SK-N-SH (cell line): ENCODE measurements at regions not wholly inside any gene's neighbourhood (a gene's known extent, or its start where the extent isn't known, plus 50 kb on each side); places are given as distances from the start of the nearest gene placed in this dataset.

Experiments used
- CTCF ChIA-PET: fragments of 300-600, 350-600 bp; formaldehyde crosslinking; extraction: SDS; loops from one replicate; lab custom pipeline; 2021; lab: Yijun Ruan, JAX
- POLR2A ChIA-PET: fragments of 350-600 bp; sonication (Branson Sonifier 250); formaldehyde crosslinking; extraction: SDS; loops from one replicate; lab custom pipeline; 2020; ENCODE audit warnings: antibody characterized with exemption, inconsistent platforms; lab: Yijun Ruan, JAX
- DNase-seq: peaks from one replicate; pipeline ENCODE4 v3.0.0; 2012
- H2AFZ ChIP-seq: fragments of 200-600 bp; sonication (generic); 2 replicates; pipeline ENCODE4 v1.8.1; 2016; ENCODE audit warnings: antibody characterized with exemption, mild to moderate bottlenecking, low read depth
- H3F3A ChIP-seq: fragments of 200-600 bp; sonication (generic); replicated peaks from 2 replicates; pipeline ENCODE3; 2016; ENCODE audit warnings: antibody characterized with exemption, mild to moderate bottlenecking; ENCODE audit not compliant: insufficient read depth
- H3K27ac ChIP-seq, 2 experiments: fragments of 200-500 bp in 1 of 2; fragments of 200-600 bp in 1 of 2; sonication (Bioruptor generic) in 1 of 2; sonication (generic), shearing (Covaris generic) in 1 of 2; 2 replicates each; pipeline versions ENCODE4 v1.5.1 to v1.6.1; 2014 to 2016; ENCODE audit warnings: low read depth in 2 of 2, inconsistent platforms in 1 of 2, low read length in 1 of 2, mild to moderate bottlenecking in 1 of 2, mixed read lengths in 1 of 2
- H3K27me3 ChIP-seq: fragments of 200-600 bp; sonication (generic), shearing (Covaris generic); 2 replicates; pipeline ENCODE4 v1.6.1; 2016; ENCODE audit warnings: mixed run types; ENCODE audit not compliant: insufficient read depth
- H3K36me3 ChIP-seq, 2 experiments: fragments of 200-500 bp in 1 of 2; fragments of 200-600 bp in 1 of 2; sonication (Bioruptor generic) in 1 of 2; sonication (generic) in 1 of 2; replicated peaks in 1 of 2; 2 replicates each; pipeline versions ENCODE3 to v1.5.1; 2014 to 2016; ENCODE audit warnings: low read length in 1 of 2, mild to moderate bottlenecking in 1 of 2; ENCODE audit not compliant: insufficient read depth in 2 of 2, control insufficient read depth in 1 of 2
- H3K4me1 ChIP-seq, 2 experiments: fragments of 200-500 bp in 1 of 2; fragments of 200-600 bp in 1 of 2; sonication (Bioruptor generic) in 1 of 2; sonication (generic), shearing (Covaris generic) in 1 of 2; 2 replicates each; pipeline versions ENCODE4 v1.5.1 to v1.6.1; 2014 to 2016; ENCODE audit warnings: low read depth in 1 of 2, low read length in 1 of 2, mixed run types in 1 of 2; ENCODE audit not compliant: insufficient read depth in 2 of 2, control insufficient read depth in 1 of 2
- H3K4me2 ChIP-seq: fragments of 200-600 bp; sonication (generic), shearing (Covaris generic); 2 replicates; pipeline ENCODE4 v1.6.1; 2017; ENCODE audit warnings: mixed run types
- H3K4me3 ChIP-seq, 2 experiments: fragments of 200-500 bp in 1 of 2; fragments of 200-600 bp in 1 of 2; sonication (Bioruptor generic) in 1 of 2; sonication (generic), shearing (Covaris generic) in 1 of 2; 2 replicates each; pipeline versions ENCODE4 v1.5.1 to v1.8.1; 2014 to 2016; ENCODE audit warnings: low read depth in 2 of 2, inconsistent platforms in 1 of 2, low read length in 1 of 2, mild to moderate bottlenecking in 1 of 2, mixed read lengths in 1 of 2, moderate library complexity in 1 of 2
- H3K79me2 ChIP-seq: fragments of 200-600 bp; sonication (generic); 2 replicates; pipeline ENCODE4 v1.8.1; 2017; ENCODE audit warnings: mild to moderate bottlenecking; ENCODE audit not compliant: insufficient read depth
- H3K9ac ChIP-seq: fragments of 200-600 bp; sonication (generic); 2 replicates; pipeline ENCODE4 v1.6.1; 2017; ENCODE audit warnings: mixed run types
- H3K9me2 ChIP-seq: fragments of 200-600 bp; sonication (generic); 2 replicates; pipeline ENCODE4 v1.6.1; 2017; ENCODE audit warnings: mixed run types
- H3K9me3 ChIP-seq: fragments of 200-600 bp; sonication (generic); 2 replicates; pipeline ENCODE4 v1.6.1; 2017; ENCODE audit warnings: mixed run types, mild to moderate bottlenecking, moderate library complexity
- H4K20me1 ChIP-seq: fragments of 200-600 bp; sonication (generic); 2 replicates; pipeline ENCODE4 v1.6.1; 2017; ENCODE audit warnings: mild to moderate bottlenecking, mixed run types; ENCODE audit not compliant: insufficient read depth
- CHD2 ChIP-seq: fragments of 150-350 bp; IDR thresholded peaks from 2 replicates; pipeline ENCODE4 v1.6.1; 2018; ENCODE audit warnings: low read length; ENCODE audit not compliant: partially characterized antibody
- EZH2phosphoT487 ChIP-seq: fragments of 200-600 bp; sonication (generic); IDR thresholded peaks from 2 replicates; pipeline ENCODE4 v1.6.1; 2017; ENCODE audit warnings: low read depth, mixed run types, mild to moderate bottlenecking, antibody characterized with exemption, moderate library complexity, borderline replicate concordance
- FOSL2 ChIP-seq: IDR thresholded peaks from 2 replicates; pipeline ENCODE4 v1.4.0; 2012; ENCODE audit warnings: low read depth, mild to moderate bottlenecking, moderate library complexity, borderline replicate concordance
- FOXM1 ChIP-seq: IDR thresholded peaks from 2 replicates; pipeline ENCODE4 v1.4.0; 2012; ENCODE audit warnings: low read depth, mild to moderate bottlenecking
- GABPA ChIP-seq: IDR thresholded peaks from 2 replicates; pipeline ENCODE4 v1.4.0; 2012; ENCODE audit warnings: low read depth, mild to moderate bottlenecking
- GATA2 ChIP-seq: sonication (generic); formaldehyde crosslinking; IDR thresholded peaks from 2 replicates; pipeline ENCODE4 v1.5.0; 2020; ENCODE audit warnings: mild to moderate bottlenecking, missing genetic modification reagents
- JUND ChIP-seq: IDR thresholded peaks from 2 replicates; pipeline ENCODE4 v1.4.0; 2012
- MXI1 ChIP-seq: IDR thresholded peaks from 2 replicates; pipeline ENCODE4 v1.6.1; 2012; ENCODE audit warnings: mild to moderate bottlenecking, low read depth, low read length, improper control_type of control experiment
- RAD21 ChIP-seq: IDR thresholded peaks from 2 replicates; pipeline ENCODE4 v1.6.1; 2012; ENCODE audit warnings: mild to moderate bottlenecking, low read length
- RCOR1 ChIP-seq: fragments of 150-350 bp; IDR thresholded peaks from 2 replicates; pipeline ENCODE4 v1.6.1; 2017; ENCODE audit warnings: antibody characterized with exemption, low read length
- RFX5 ChIP-seq: IDR thresholded peaks from 2 replicates; pipeline ENCODE4 v1.6.1; 2012; ENCODE audit warnings: mild to moderate bottlenecking, improper control_type of control experiment, low read length
- RXRA ChIP-seq: IDR thresholded peaks from 2 replicates; pipeline ENCODE4 v1.4.0; 2012; ENCODE audit warnings: low read depth, mild to moderate bottlenecking, borderline replicate concordance
- TAF1 ChIP-seq: IDR thresholded peaks from 2 replicates; pipeline ENCODE4 v1.6.1; 2012; ENCODE audit warnings: low read depth, mild to moderate bottlenecking, low read length, moderate library complexity, borderline replicate concordance
- TEAD4 ChIP-seq: IDR thresholded peaks from 2 replicates; pipeline ENCODE4 v1.4.0; 2012; ENCODE audit warnings: mild to moderate bottlenecking, borderline replicate concordance; ENCODE audit not compliant: insufficient read depth
- USF1 ChIP-seq: IDR thresholded peaks from 2 replicates; pipeline ENCODE4 v1.4.0; 2012; ENCODE audit warnings: low read depth, borderline replicate concordance
- ZBTB33 ChIP-seq: IDR thresholded peaks from 2 replicates; pipeline ENCODE4 v1.4.0; 2012; ENCODE audit warnings: low read depth, borderline replicate concordance
- WGBS: methylation state at CpG from one replicate; pipeline ENCODE4 v1.1.6; 2017; ENCODE audit warnings: low lambda C conversion rate; 5-methylcytosine and 5-hydroxymethylcytosine counted together
- TF ChIP-seq, protein P1 (sequence below): IDR thresholded peaks from 2 replicates; pipeline ENCODE4 v1.6.1; 2012; ENCODE audit warnings: mild to moderate bottlenecking, low read depth, low read length, moderate library complexity
- TF ChIP-seq, protein P2 (sequence below): fragments of 150-350 bp; IDR thresholded peaks from 2 replicates; pipeline ENCODE4 v1.6.1; 2016; ENCODE audit warnings: mild to moderate bottlenecking, low read depth, low read length
- TF ChIP-seq, protein P3 (sequence below): fragments of 200-600 bp; sonication (generic); IDR thresholded peaks from 2 replicates; pipeline ENCODE4 v1.6.1; 2017; ENCODE audit warnings: antibody characterized with exemption, mild to moderate bottlenecking, moderate library complexity
- TF ChIP-seq, protein P4 (sequence below): IDR thresholded peaks from 2 replicates; pipeline ENCODE4 v1.4.0; 2012; ENCODE audit warnings: low read depth

DNA sequence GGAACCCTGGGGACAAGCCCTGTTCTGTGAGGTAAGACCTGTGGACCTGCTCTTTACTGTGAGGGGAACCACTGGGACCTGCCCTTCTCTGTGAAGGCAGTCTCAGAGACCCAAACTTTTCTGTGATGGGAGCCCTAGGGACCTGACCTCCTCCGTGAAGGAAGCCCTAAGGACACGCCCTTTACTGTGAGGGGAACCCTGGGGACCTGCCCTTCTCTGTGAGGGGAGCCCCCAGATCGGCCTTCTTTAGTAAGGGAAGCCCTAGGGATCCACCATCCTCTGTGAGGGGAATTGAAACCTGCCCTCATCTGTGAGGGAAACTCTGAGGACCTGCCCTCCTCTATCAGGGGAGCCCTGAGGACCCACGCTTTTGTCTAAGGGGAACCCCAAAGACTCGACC lies 343.5 kb downstream of the UQCRFS1 start:
- Histone ChIP-seq H3K27ac (no peak overlapping the region), H3K9ac (no peak overlapping the region), H3F3A (no peaks in the 10 kb centered on the region), H3K4me3 (no peak overlapping the region), H2AFZ (no peak overlapping the region), H4K20me1 (no peaks in the 10 kb centered on the region), H3K9me2 (no peaks in the 10 kb centered on the region), H3K9me3 (no peaks in the 10 kb centered on the region), H3K4me2 (no peak overlapping the region), H3K4me1 (no peaks in the 10 kb centered on the region), H3K79me2 (no peaks in the 10 kb centered on the region), H3K36me3 (no peaks in the 10 kb centered on the region), H3K27me3 (peaks cover 77% of the 10 kb centered on the region)
- TF ChIP-seq JUND = no peak
- no peak for TF ChIP-seq EZH2phosphoT487
- TF ChIP-seq FOXM1 = no peak
- TF ChIP-seq GATA2 = no peak
- no peak for TF ChIP-seq FOSL2
- TF ChIP-seq CHD2 = no peak
- TF ChIP-seq TEAD4 = no peak
- TF ChIP-seq RXRA = no peak
- no peak for TF ChIP-seq USF1
- TF ChIP-seq GABPA = no peak
- TF ChIP-seq RCOR1 = no peak
- no peak for TF ChIP-seq ZBTB33
- TF ChIP-seq RAD21 = no peak
- TF ChIP-seq, protein P1, sequence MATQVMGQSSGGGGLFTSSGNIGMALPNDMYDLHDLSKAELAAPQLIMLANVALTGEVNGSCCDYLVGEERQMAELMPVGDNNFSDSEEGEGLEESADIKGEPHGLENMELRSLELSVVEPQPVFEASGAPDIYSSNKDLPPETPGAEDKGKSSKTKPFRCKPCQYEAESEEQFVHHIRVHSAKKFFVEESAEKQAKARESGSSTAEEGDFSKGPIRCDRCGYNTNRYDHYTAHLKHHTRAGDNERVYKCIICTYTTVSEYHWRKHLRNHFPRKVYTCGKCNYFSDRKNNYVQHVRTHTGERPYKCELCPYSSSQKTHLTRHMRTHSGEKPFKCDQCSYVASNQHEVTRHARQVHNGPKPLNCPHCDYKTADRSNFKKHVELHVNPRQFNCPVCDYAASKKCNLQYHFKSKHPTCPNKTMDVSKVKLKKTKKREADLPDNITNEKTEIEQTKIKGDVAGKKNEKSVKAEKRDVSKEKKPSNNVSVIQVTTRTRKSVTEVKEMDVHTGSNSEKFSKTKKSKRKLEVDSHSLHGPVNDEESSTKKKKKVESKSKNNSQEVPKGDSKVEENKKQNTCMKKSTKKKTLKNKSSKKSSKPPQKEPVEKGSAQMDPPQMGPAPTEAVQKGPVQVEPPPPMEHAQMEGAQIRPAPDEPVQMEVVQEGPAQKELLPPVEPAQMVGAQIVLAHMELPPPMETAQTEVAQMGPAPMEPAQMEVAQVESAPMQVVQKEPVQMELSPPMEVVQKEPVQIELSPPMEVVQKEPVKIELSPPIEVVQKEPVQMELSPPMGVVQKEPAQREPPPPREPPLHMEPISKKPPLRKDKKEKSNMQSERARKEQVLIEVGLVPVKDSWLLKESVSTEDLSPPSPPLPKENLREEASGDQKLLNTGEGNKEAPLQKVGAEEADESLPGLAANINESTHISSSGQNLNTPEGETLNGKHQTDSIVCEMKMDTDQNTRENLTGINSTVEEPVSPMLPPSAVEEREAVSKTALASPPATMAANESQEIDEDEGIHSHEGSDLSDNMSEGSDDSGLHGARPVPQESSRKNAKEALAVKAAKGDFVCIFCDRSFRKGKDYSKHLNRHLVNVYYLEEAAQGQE = no peak
- TF ChIP-seq, protein P2, sequence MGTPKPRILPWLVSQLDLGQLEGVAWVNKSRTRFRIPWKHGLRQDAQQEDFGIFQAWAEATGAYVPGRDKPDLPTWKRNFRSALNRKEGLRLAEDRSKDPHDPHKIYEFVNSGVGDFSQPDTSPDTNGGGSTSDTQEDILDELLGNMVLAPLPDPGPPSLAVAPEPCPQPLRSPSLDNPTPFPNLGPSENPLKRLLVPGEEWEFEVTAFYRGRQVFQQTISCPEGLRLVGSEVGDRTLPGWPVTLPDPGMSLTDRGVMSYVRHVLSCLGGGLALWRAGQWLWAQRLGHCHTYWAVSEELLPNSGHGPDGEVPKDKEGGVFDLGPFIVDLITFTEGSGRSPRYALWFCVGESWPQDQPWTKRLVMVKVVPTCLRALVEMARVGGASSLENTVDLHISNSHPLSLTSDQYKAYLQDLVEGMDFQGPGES = no peak
- no peak for TF ChIP-seq MXI1
- TF ChIP-seq, protein P3, sequence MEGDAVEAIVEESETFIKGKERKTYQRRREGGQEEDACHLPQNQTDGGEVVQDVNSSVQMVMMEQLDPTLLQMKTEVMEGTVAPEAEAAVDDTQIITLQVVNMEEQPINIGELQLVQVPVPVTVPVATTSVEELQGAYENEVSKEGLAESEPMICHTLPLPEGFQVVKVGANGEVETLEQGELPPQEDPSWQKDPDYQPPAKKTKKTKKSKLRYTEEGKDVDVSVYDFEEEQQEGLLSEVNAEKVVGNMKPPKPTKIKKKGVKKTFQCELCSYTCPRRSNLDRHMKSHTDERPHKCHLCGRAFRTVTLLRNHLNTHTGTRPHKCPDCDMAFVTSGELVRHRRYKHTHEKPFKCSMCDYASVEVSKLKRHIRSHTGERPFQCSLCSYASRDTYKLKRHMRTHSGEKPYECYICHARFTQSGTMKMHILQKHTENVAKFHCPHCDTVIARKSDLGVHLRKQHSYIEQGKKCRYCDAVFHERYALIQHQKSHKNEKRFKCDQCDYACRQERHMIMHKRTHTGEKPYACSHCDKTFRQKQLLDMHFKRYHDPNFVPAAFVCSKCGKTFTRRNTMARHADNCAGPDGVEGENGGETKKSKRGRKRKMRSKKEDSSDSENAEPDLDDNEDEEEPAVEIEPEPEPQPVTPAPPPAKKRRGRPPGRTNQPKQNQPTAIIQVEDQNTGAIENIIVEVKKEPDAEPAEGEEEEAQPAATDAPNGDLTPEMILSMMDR = no peak
- TF ChIP-seq RFX5 = no peak
- TF ChIP-seq, protein P4, sequence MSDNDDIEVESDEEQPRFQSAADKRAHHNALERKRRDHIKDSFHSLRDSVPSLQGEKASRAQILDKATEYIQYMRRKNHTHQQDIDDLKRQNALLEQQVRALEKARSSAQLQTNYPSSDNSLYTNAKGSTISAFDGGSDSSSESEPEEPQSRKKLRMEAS = no peak
- no peak for TF ChIP-seq TAF1
- ChIA-PET POLR2A (no interaction called here), CTCF (no interaction called here)
- 4% methylated on average over 4 of the region's 5 CpGs for WGBS
- DNase-seq = no peak
